Endothelial cell of umbilical vein (primary cell): ENCODE measurements at regions not wholly inside any gene's neighbourhood (a gene's known extent, or its start where the extent isn't known, plus 50 kb on each side); places are given as distances from the start of the nearest gene placed in this dataset.

Source experiments
- BruUV-seq: library from RNA; stranded (reverse); fragments of 400-500 nt; replicated peaks from 2 replicates; lab custom pipeline; 2021; lab: Mats Ljungman, UMichigan
- CTCF ChIA-PET: fragments of 300-600, 350-600 bp; sonication (Branson Sonifier 250); formaldehyde crosslinking; loops from one replicate; lab custom pipeline; 2021; ENCODE audit warnings: antibody characterized with exemption, inconsistent platforms; lab: Charles Lee
- POLR2A ChIA-PET: fragments of 300-600, 350-600 bp; sonication (Branson Sonifier 250); formaldehyde crosslinking; loops from one replicate; lab custom pipeline; 2021; ENCODE audit warnings: antibody characterized with exemption, inconsistent platforms; lab: Charles Lee
- DNase-seq: peaks from one replicate; pipeline ENCODE4 v3.0.0-alpha.2; 2011; ENCODE audit warnings: low read depth, low spot score
- FAIRE-seq: peaks from 2 replicates; lab custom pipeline; 2011; peaks lifted over from hg19 to GRCh38; lab: Jason Lieb, UNC
- H2AFZ ChIP-seq: 2 replicates; pipeline ENCODE4 v1.6.0; 2012; ENCODE audit warnings: low read depth, low read length, control low read depth, inconsistent platforms
- H3K27ac ChIP-seq: 2 replicates; pipeline ENCODE4 v1.5.1; 2011; ENCODE audit warnings: low read depth, mild to moderate bottlenecking, control low read depth, low read length, moderate library complexity; ENCODE audit not compliant: insufficient read depth
- H3K27me3 ChIP-seq, 2 experiments: 2 replicates each; pipeline versions ENCODE4 v1.6.0 to v1.6.1; 2011; ENCODE audit warnings: low read length in 2 of 2, mixed read lengths in 1 of 2; ENCODE audit not compliant: control insufficient read depth in 2 of 2, insufficient read depth in 2 of 2
- H3K36me3 ChIP-seq, 2 experiments: 2 replicates in 1 of 2; 3 replicates in 1 of 2; pipeline ENCODE4 v1.5.1; 2011; ENCODE audit warnings: low read length in 2 of 2, mild to moderate bottlenecking in 1 of 2, moderate library complexity in 1 of 2; ENCODE audit not compliant: control insufficient read depth in 2 of 2, insufficient read depth in 2 of 2; ENCODE audit errors: extremely low read depth in 1 of 2
- H3K4me1 ChIP-seq: 3 replicates; pipeline ENCODE4 v1.5.1; 2011; ENCODE audit warnings: mild to moderate bottlenecking, low read length; ENCODE audit not compliant: control insufficient read depth, insufficient read depth; ENCODE audit errors: extremely low read depth
- H3K4me2 ChIP-seq: 2 replicates; pipeline ENCODE4 v1.6.1; 2011; ENCODE audit warnings: low read length, control low read depth, mixed read lengths; ENCODE audit not compliant: insufficient read depth
- H3K4me3 ChIP-seq, 3 experiments: fragments of 200-600 bp in 1 of 3; sonication (generic), shearing (Covaris generic) in 1 of 3; replicated peaks in 1 of 3; 2 replicates each; pipeline ENCODE4 v1.5.1; 2011 to 2016; ENCODE audit warnings: control low read depth in 3 of 3, low read length in 3 of 3, mild to moderate bottlenecking in 2 of 3, inconsistent platforms in 1 of 3, low read depth in 1 of 3, moderate library complexity in 1 of 3; ENCODE audit not compliant: insufficient read depth in 1 of 3
- H3K79me2 ChIP-seq: 2 replicates; pipeline ENCODE4 v1.6.0; 2012; ENCODE audit warnings: low read length, inconsistent platforms; ENCODE audit not compliant: control insufficient read depth, insufficient read depth
- H3K9ac ChIP-seq: replicated peaks from 2 replicates; pipeline ENCODE3; 2011; ENCODE audit warnings: low read length, control low read depth; ENCODE audit not compliant: insufficient read depth; ENCODE audit errors: extremely low read depth
- H3K9me1 ChIP-seq: replicated peaks from 3 replicates; pipeline ENCODE4 v1.6.0; 2011; ENCODE audit warnings: mild to moderate bottlenecking, low read length; ENCODE audit not compliant: control insufficient read depth, insufficient read depth; ENCODE audit errors: extremely low read depth
- H3K9me3 ChIP-seq: replicated peaks from 2 replicates; pipeline ENCODE4 v1.5.1; 2012; ENCODE audit warnings: low read length, inconsistent platforms; ENCODE audit not compliant: control insufficient read depth, insufficient read depth
- H4K20me1 ChIP-seq: replicated peaks from 2 replicates; pipeline ENCODE3; 2011; ENCODE audit warnings: mild to moderate bottlenecking, low read length; ENCODE audit not compliant: control insufficient read depth, insufficient read depth; ENCODE audit errors: extremely low read depth
- EZH2 ChIP-seq: IDR thresholded peaks from 2 replicates; pipeline ENCODE4 v1.6.1; 2012; ENCODE audit warnings: borderline replicate concordance, low read depth, mild to moderate bottlenecking, moderate library complexity, low read length, inconsistent platforms; ENCODE audit not compliant: severe bottlenecking
- FOS ChIP-seq: IDR thresholded peaks from 2 replicates; pipeline ENCODE4 v1.6.1; 2011; ENCODE audit warnings: mild to moderate bottlenecking, low read length, moderate library complexity, borderline replicate concordance; ENCODE audit not compliant: insufficient read depth
- GATA2 ChIP-seq: IDR thresholded peaks from 2 replicates; pipeline ENCODE4 v1.7.0; 2011; ENCODE audit warnings: low read depth, mild to moderate bottlenecking, moderate library complexity, mixed read lengths, low read length; ENCODE audit not compliant: insufficient read length, insufficient read depth
- JUN ChIP-seq: IDR thresholded peaks from 2 replicates; pipeline ENCODE4 v1.6.1; 2011; ENCODE audit warnings: borderline replicate concordance, low read depth; ENCODE audit not compliant: insufficient read length, insufficient read depth
- MYC ChIP-seq: IDR thresholded peaks from one replicate; pipeline ENCODE4 v1.6.1; 2011; ENCODE audit warnings: mild to moderate bottlenecking, low read depth, low read length
- POLR2A ChIP-seq: IDR thresholded peaks from 2 replicates; pipeline ENCODE4 v1.6.1; 2012; ENCODE audit warnings: low read depth, mild to moderate bottlenecking, control low read depth, low read length
- POLR2AphosphoS5 ChIP-seq: IDR thresholded peaks from 2 replicates; pipeline ENCODE4 v1.6.1; 2012; ENCODE audit warnings: low read depth, mild to moderate bottlenecking, control low read depth, low read length, moderate library complexity; ENCODE audit not compliant: insufficient read depth
- dilution Hi-C: fragments of 300-500 bp; cut with MboI; formaldehyde crosslinking; loops from one replicate; pipeline ENCODE4 v1.15.0; 2019; ENCODE audit warnings: low sequenced_read_pairs; ENCODE audit not compliant: extremely low pct_ligation_motif_present
- intact Hi-C: fragments of 100-400 bp; cut with micrococcal nuclease; formaldehyde crosslinking; loops from one replicate; pipeline ENCODE4 v1.10.0; 2022
- TF ChIP-seq, protein P1 (sequence below): IDR thresholded peaks from 2 replicates; pipeline ENCODE4 v1.6.1; 2011; ENCODE audit not compliant: insufficient read depth, insufficient read length
- TF ChIP-seq, protein P2 (sequence below), 2 donors: IDR thresholded peaks; 1 replicate in 1 of 2; 2 replicates in 1 of 2; pipeline ENCODE4 v1.5.1; 2011; ENCODE audit warnings: low read length in 2 of 2, mild to moderate bottlenecking in 2 of 2, moderate library complexity in 2 of 2, control low read depth in 1 of 2, inconsistent platforms in 1 of 2, low read depth in 1 of 2; ENCODE audit not compliant: insufficient read depth in 1 of 2; ENCODE audit errors: extremely low read depth in 1 of 2

DNA sequence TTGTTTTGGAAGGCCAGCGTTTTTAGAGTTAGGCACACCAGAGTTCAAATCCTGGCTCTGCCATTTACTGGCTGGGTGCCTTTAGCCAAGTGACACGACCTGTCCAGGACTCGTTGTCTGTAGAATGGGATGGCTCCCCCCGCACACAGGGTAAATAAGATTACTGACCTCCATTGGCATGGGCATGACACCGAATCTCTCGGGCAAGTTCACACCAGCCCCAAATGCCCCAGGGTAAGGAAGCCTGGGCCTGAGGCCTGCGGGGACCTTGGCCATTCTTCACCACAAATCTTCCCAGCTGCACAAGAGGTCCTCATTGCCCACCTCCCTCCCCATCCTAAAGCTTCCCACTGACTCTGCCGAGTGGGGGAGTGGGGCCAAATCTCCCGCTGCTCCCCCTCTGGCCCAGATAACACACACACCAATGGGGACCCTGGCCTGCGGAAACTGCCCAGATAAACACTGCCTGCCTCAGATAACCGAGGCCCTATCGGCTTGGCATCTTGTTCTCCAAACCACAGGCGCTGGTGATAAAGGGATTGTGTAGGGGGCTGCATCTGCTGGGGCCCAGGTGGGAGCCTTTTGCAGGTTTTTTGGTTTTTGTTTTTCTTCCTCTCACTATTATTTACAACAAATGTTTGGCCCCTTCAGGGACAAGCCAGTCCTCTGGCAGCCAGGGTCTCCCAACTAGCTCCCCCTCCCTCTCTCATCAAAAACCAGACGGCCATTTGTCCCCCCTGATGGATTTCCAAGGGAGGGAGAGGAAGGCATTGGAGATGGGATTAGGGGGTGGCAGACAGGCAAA lies 75.0 kb upstream of the LHX1 start:
- Histone ChIP-seq H3K79me2 (no peaks in the 10 kb centered on the region), H3K9me3 (no peaks in the 10 kb centered on the region), H3K4me3 (no peak overlapping the region), H3K4me2 (no peak overlapping the region), H3K27me3 (peaks cover 0 to 2% of the 10 kb centered on the region in 2 experiments), H4K20me1 (no peaks in the 10 kb centered on the region), H3K36me3 (no peaks in the 10 kb centered on the region), H3K27ac (no peak overlapping the region), H2AFZ (no peak overlapping the region), H3K9me1 (no peaks in the 10 kb centered on the region), H3K4me1 (no peaks in the 10 kb centered on the region), H3K9ac (no peak overlapping the region)
- ChIA-PET POLR2A (no interaction called here), CTCF (interaction anchor here (1.5 kb wide), 2 partner anchors 8 to 14 kb away, joined by 3 read pairs; no protein-coding TSS in a partner anchor)
- TF ChIP-seq EZH2 (no peak), JUN (no peak), MYC (no peak), FOS (no peak), POLR2A (no peak), POLR2AphosphoS5 (no peak), GATA2 (no peak)
- TF ChIP-seq, protein P1, sequence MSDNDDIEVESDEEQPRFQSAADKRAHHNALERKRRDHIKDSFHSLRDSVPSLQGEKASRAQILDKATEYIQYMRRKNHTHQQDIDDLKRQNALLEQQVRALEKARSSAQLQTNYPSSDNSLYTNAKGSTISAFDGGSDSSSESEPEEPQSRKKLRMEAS: no peak
- TF ChIP-seq, protein P2, sequence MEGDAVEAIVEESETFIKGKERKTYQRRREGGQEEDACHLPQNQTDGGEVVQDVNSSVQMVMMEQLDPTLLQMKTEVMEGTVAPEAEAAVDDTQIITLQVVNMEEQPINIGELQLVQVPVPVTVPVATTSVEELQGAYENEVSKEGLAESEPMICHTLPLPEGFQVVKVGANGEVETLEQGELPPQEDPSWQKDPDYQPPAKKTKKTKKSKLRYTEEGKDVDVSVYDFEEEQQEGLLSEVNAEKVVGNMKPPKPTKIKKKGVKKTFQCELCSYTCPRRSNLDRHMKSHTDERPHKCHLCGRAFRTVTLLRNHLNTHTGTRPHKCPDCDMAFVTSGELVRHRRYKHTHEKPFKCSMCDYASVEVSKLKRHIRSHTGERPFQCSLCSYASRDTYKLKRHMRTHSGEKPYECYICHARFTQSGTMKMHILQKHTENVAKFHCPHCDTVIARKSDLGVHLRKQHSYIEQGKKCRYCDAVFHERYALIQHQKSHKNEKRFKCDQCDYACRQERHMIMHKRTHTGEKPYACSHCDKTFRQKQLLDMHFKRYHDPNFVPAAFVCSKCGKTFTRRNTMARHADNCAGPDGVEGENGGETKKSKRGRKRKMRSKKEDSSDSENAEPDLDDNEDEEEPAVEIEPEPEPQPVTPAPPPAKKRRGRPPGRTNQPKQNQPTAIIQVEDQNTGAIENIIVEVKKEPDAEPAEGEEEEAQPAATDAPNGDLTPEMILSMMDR (IDR thresholded peaks at IDR 0.05; ENCODE audit: extremely low read depth in 1 of 2, insufficient read depth in 1 of 2, low read depth in 1 of 2, low read length in 2 of 2): no peak
- FAIRE-seq (no peak), DNase-seq (no peak)
- intact Hi-C loops (no loop called here), dilution Hi-C loops (no loop called here)
- BruUV-seq: no TSS peak
